NCI-H82 (cell line): ENCODE measurements at regions not wholly inside any gene's neighbourhood (a gene's known extent, or its start where the extent isn't known, plus 50 kb on each side); places are given as distances from the start of the nearest gene placed in this dataset.

Experiments
- DNase-seq: peaks from one replicate; lab custom pipeline; 2025; lab: John Stamatoyannopoulos, UW

DNA sequence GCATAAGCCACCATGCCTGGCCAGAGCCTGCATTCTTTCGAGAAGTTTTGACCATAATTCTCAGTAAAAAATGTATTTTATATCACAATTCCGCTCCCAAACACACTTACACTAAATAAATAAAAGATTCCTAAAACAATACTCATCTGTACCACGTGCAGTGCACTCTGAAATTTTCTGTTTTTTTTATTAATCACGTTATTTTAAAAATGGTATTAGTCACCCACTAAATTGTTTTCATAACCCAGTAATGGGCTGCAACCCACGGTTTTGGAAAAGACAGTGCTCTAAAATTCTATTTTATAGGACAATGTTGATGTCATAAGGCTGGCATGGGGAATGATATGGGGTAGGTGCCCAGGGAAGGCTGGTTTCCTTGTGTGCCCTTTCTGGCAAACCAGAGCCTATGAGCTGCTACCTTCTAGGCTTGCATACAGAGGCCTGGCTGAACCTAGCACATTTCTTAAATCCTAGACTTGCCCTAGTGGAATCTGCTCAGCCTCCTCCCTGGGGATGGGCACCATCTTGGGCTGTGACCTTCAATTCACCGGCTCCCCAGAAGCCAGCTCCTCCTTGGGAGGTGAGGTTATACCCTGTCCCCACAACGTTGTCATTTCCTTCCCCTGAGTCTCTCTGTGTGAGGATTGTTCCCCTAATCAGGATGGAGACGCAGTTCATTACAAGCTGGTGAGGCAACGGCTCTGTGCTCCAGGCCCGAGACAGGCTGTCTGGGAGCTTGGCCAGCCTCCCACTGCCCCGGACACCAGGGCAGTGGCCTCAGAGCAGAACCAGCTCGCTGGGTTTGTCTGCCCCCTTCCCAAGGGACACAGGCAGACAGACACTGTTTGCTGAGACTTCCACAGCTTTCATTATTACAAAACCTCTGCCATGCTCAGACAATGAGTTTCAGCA is 116.5 kb upstream of the NAV2 start:
- no peak for DNase-seq

DNA sequence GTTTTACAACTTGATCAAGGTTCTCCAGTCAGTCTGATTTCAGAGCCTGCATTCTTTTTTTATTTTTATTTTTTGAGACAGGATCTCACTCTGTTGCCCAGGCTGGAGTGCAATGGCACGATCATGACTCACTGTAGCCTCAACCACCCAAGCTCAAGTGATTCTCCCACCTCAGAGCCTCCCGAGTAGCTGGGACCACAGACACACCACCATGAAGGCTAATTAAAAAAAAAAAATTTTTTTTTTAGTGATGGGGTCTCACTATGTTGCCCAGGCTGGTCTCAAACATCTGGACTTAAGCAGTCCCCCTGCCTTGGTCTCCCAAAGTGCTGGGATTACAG is 117.2 kb upstream of the NAV2 start:
- DNase-seq: no peak

DNA sequence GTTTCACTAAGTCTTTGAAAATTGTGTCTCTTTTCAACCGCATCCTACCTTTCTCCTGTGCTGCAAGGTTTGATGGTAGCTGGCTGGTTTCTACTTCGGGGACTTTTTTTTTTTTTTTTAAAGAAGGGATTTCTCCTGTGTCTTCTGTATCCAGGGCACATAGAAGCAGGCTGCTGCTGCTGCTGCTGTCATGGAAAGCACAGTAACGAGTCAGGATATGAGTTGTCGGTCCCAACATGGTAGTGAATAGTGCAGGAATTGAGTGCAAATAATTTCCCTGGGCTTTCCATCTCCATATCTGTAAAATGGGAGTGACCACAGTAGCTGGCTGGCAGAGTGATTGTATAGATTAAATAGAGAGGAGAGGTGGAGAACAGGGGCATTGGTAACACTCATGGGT is 118.3 kb upstream of the NAV2 start:
- no peak for DNase-seq

DNA sequence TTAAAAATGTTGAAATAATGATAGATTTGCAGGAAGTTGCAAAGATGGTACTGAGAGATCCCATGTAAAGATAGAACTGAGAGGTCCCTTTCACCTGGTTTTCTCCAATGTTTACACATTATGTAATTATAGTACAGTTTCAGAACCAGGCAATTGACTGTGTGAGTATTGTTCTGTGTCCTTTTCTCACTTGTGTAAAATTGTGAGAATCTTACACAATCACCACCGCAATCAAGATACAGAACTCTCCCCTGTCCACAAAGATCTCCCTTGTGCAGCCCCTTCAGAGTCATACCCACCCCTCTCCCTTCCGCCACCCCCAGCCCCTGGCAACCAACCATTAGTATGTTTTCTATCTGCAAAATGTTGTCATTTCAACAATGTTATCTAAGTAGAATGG is 119.8 kb upstream of the NAV2 start:
- DNase-seq: no peak

DNA sequence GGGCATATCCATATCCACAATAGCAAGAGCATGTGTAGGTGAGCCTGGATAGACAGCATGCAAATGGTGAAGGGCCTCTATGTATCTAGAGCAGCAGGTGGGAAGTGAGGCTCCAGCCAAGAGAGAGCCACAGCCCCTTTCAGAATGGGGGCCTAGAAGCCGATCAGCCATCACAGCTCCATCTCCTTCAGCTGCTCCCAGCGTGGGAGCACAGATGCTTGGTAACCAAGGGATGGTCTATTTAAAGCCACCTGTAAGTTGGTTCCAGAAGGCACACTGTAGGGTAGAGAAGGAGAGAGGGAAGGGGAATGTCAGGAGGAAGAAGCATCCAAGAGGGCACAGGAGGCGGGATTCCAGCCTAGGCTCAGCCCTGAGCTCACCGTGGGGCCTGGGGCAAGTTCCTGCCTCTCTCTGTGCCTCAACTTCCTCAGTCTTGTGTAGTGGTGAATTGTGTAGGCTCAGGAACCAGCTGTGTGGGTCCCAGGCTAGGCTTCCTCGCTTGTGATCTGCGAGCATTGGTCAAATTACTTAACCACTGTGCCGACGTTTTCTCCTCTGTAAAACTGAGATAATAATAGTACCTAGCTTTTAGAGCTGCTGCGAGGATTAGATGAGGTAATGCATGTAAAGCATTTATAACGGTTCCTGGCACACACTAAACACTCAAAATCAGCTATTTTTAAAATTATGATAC is 122.9 kb upstream of the NAV2 start:
- DNase-seq: no peak

DNA sequence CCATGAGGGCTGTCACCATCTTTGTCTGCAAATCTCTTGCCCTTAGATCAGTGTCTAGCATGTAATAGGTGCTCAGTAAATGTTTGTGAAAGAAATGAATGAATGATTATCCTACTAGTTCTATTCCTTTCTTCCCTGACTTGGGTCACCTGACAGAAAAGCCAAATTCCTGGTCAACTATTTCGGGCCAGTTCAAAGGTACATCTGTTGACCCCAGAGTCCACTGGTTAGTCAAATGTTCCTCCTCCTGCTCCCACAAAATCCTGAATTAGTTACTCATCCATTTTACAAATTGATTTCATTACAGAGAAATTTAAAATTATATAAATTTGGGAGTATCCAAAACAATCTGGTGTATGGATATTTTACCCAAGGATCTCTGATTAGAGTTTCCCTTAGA is 124.7 kb upstream of the NAV2 start:
- DNase-seq: no peak

DNA sequence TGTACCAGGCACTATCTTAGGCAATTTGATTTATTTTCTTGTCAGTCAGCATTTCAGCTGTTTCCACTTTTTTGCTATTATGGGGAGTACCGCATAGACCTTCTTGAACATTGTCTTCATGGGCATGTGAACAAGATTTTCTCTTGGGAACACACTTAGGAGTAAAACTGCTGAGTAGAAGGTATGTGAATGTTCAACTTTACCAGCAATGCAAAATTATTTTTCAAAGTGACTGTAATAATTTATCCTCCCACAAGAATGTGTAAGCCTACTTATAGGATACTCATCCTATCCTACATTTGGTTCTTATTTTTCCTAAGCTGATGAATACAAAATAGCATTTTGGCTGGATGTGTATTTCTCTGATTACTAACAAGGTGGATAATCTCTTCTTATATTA is 132.0 kb upstream of the NAV2 start:
- DNase-seq: no peak

DNA sequence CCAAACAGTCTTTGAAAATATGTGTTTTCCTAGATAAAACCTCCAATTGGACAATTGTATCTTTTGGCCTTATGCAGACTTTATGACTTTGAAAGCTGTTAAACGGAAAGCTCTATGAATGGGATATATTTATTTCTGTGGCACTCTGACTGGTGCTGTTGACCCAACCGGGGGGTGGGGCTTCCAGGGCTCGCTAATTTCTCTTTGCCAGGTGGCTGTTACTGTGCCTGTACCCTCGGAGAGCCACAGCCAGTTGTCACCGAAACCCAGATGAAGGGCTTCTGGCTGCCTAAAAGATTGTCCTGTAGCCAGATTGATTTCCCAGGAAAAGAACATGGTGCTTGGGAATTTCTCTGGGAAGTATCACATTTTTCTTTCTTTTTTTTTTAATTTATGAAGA is 132.7 kb upstream of the NAV2 start:
- no peak for DNase-seq

DNA sequence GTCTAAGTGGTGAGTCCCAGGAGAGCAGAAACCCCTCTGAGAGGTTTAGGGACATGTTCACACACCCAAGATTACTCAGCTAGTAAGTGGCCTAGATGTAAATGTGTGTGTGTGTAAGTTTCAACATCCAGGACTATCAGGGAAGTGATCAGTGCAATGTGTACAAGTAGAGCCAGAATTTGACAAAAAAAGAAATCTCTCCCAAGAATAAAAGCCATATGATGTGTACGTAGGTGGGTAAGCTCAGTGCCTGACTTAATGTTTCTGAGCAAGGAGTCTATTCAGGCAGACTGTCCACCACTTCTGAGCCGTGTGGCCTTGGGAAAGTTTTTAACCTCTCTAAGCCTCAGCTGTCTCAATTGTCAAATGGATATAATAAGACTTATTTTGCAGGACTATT is 133.8 kb upstream of the NAV2 start:
- no peak for DNase-seq

DNA sequence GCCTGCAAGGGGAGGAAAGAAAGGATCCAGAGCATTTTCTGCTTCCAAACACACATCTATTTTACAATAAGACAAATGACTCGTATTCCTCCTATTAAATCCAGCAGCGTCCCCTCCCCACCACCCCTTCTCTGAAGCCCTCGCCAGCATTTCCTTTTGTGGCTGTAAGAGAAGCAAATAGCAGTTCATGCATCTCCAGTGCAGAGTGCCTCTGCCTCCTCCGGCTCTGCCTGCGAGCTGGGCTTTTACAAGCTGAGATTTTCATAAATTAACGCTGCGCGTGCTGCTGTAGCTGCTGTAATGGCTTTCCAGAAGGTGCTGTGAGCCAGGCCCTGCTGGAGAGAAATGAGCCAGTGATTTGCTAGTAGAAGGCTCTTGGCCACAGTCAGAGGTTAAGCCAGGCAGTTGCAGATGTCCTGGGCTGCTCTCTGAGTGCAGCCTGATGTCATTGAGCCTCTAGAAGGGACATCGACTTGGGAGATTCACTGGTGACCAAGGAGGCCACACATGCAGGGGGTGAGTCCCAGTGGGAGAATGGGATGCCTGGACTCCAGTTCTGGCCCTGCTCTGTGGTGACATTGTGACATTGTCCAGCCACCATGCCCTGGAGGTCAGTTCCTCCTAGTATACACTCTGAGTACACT is 134.5 kb upstream of the NAV2 start:
- no peak for DNase-seq

DNA sequence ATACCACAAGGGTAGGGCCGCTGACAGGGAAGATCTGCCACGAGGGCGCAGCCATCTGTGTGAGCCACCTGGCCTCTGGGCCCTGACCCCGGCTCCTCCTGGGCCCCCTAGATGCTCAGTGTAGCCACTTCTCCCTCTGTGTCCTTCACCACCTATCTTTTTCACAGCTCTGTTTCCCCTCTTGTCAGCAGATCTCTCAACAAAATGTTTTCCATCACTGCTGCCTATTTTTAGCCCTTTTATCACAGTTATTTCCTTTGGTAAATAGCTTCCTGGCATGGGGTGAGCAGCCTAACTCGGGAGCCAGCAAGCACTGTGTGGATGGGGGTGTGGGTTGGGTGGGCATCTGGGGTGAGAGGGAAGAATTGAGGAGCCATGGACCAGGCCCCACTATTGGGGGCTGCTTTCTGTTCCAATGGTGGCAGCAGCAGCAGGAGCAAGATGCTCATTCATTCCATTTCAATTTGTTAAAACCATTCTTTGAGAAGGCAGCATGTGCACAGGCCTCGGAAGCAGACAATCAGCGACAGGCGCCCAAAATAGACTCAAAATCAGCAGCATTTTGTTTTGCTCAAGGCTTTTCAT is 135.2 kb upstream of the NAV2 start:
- no peak for DNase-seq

DNA sequence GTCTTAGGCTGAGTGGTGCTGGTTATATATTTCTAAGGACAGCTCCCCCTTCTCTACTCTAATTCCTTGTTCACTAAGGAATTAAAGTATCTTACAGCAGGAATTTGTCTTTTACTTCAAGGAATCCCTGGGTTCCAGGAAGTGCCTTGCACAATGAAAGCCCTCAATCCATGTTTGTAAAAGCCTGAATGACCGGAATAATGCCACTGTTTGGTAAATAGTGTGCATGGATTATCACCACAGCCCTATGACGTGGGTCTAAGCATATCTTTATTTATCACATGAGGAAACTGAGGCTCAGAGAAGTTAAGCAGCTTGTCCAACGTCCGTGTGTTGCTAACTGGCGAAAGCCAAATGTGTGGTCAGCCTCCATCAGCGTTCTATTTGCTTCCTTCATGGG is 135.7 kb upstream of the NAV2 start:
- no peak for DNase-seq

DNA sequence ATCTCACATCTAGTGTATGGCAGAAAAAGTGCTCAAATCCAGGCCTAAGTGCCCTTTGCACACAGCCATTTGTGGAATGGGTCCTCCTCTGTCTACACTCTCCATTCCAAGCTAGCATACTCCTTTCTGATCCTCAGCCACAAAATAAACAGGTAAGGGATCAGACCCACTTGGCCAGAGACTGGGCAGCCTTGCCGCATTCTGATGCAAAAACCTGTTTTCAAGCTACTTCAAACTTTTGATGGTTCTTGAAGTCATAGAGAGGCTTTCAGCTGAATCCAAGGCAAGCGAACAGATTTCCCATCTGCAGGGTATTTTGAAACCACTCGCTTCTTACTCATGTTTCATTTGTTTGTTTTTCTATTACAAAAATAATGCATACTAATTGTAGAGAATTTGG is 136.6 kb upstream of the NAV2 start:
- DNase-seq: no peak

DNA sequence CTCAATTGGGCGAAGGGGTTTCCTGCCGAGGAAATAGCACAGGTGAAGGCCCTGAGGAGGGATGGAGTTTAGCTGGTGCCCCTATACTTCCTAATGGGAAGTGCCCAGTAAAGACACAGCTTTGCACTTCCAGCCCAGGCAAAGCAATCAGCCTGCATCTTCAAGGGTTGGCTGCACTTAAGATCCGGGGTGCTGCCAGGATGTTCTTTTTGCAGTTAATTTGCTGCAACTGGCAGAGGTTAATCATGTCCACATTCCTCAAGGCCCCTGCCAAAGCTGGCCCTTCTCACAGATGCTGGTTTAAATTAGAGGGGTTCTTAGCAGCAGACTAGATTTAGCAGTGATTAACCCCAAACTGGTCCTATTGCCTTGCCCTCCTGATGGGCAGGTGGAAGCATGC is 137.7 kb upstream of the NAV2 start:
- no peak for DNase-seq

DNA sequence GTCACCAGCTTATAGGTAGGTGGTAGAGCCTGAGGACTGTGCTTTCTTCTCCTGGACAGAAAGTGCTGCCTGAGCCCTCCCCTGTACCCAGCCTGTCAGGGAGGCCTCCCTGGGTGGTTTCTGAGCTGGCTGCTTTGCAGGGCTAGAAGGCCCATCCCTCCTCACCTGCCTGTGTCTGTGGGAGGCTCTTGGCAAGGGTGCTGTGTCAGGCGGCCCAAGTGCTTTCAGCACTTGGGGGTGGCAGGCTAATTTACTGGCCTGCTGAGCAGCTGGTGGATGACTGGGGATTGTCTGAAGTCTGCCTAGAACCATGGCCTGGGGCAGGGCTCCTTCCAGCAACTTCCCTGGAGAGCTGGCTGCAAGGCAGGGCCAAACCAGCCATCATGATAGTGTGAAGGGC is 139.0 kb upstream of the NAV2 start:
- DNase-seq: no peak

DNA sequence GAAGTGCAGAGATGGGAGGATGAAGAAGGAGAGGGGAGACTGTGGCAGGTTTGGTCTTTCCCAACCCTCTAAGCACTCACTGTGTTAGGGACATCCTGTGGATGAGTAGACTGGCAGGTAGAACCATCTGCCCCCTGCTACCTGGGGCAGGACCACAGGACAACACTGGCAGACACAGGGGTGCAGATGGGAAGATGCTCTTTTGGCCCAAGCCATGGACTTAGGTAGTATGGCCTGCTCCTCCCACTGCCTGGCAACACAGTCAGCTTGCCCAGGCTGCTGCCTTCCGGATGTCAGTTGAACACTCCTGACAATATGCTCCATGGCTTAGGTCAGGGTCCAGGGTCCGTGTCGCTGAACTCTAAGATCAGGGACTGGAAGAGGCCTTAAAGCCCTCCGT is 140.7 kb upstream of the NAV2 start:
- DNase-seq: no peak

DNA sequence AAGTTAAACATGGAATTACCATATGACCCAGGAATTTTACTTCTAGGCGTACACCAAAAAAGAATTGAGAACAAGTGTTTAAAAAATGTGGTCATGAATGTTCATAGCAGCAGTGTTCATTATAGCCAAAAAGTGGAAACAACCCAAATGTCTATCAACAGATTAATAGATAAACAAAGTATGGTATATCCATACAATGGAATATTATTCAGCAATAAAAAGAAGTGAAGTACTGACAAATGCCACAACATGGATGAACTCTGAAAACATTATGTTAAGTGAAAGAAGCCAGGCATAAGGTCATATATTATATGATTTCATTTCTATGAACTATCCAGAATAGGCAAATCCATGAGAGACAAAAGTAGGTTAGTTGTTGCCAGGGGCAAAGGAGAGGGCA is 141.7 kb upstream of the NAV2 start:
- DNase-seq: no peak

DNA sequence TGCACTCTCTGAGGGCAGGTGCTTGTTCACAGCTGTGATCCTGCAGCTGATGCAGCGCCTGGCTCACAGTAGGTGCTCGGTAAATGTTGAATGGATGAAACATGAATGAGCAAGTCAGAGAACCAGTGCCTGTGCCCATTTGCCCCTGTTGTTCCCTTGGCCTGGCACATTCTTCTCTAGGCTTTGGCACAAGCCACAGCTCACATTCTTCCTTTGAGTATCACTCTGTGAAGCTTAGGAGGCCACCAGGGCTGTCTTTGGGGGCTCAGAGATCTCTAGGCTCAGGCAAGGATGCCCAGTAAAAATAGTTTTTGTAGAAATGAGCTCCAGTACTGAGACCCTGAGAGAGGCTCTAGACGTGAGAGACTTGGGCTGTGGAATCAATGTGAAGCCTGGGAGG is 144.6 kb upstream of the NAV2 start:
- DNase-seq: no peak

DNA sequence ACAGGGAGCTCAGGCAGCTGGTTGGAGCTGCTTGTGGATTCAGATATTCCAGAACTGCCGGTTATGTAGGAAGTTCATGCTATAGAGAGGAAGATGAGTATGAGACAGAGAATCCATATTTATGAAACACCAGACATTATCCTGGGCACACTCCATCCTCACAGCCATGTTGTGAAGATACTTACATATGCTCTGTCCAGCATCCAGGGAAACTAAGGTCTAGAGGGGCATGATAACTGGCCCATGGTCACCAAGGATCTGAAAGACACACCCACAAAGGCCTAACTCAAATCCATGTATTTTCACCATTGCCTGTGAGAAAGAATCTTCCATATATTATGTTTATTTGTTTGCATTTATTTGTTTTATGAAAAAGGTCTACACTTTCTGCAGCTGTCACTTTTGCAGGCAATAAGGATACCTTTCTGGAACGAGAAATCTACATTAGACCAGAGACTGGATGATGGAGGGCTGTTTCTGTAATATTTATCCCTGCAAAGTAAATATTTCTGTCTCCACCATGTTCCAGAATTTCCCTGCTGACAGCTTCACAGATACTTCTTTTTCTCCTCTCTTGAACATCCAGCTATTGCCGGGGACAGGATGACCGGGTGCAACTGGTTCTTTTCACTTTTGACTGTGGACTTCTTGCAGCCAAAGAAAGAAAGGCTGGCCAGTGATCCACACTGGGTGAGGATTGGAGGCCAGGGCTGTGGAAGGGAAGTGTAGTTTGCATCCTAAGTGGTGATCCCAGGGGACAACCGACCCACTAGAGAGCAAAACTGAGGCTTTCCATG is 145.9 kb upstream of the NAV2 start:
- no peak for DNase-seq

DNA sequence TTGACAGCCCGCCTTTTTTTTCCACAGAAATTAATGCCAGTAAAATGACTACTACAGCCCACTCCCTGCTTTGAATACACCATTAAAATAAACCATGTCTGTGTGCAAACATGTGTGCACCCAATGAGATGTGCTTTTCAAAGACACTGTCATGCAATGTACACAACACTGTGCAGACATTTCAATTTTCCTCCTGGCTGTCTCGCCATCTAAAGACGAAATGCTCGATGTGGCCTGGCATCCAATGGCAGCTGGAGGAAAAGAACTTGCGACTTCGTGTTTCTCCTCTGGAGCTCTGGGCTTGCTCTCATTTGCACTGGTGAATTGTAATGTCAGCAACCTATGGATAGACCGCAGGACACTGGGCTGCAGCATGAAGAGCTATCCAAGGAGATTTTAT is 147.0 kb upstream of the NAV2 start:
- DNase-seq: no peak

DNA sequence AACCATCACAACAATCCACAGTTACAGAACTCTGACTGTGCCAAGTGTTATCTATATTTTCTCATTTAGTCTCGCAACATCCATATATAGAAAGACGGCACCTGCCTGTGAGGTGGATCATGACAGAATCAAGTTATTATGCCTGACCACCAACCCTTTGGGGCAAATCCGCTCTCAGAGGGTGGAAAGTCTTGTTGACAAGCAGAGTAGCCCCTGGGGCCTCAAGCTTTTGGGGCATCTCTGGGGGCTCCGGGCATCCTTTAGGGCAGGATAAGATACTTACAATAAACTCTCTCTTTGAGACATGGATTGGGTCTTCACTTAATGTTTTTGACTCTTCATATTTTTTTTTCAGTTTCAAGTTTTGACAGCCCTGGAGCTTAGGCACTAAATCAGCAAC is 150.5 kb upstream of the NAV2 start:
- no peak for DNase-seq

DNA sequence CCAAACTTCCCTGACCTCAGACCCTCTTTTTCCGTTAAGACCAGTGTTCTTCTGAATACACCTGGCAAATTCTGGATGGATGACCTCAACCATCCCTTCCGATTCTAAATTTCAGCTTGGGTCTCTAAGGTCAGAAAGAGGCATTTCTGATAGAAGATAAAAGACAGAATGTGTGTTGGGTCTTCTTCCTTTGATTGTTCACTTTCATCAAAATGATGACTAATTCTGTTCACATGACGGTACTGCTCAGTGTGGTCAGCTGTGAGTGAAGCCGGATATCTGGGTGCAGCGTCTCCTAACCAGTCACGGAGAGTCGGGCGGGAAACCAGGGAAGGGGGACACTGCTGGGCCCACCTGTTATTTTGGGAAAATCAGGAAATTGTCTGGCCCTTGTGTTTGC is 151.6 kb upstream of the NAV2 start:
- no peak for DNase-seq
